Sigmoid colon (tissue), 4 donors: ENCODE measurements at regions not wholly inside any gene's neighbourhood (a gene's known extent, or its start where the extent isn't known, plus 50 kb on each side); places are given as distances from the start of the nearest gene placed in this dataset.

Experiments
- CTCF ChIP-seq, 4 experiments: fragments of 450-650 bp in 3 of 4; fragments of 200-600 bp in 1 of 4; IDR thresholded peaks; one replicate each; pipeline ENCODE4 v1.5.1; 2016 to 2019; ENCODE audit warnings: antibody characterized with exemption in 4 of 4, mild to moderate bottlenecking in 3 of 4, moderate library complexity in 2 of 4
- POLR2A ChIP-seq, 2 donors: fragments of 450-650 bp; IDR thresholded peaks; one replicate each; pipeline ENCODE4 v1.6.1; 2016; ENCODE audit warnings: antibody characterized with exemption in 2 of 2, mild to moderate bottlenecking in 2 of 2, moderate library complexity in 2 of 2
- POLR2AphosphoS5 ChIP-seq, 4 donors: sonication (generic); formaldehyde crosslinking; IDR thresholded peaks; one replicate each; pipeline ENCODE4 v1.6.1; 2017; ENCODE audit warnings: antibody characterized with exemption in 4 of 4

- TF ChIP-seq POLR2A (IDR thresholded peaks at IDR 0.05) (no peak), POLR2AphosphoS5 (IDR thresholded peaks at IDR 0.05) (no peak), CTCF (IDR thresholded peaks at IDR 0.05) (no peak)
These were observed 153.7 kb upstream of the GADL1 start for GRCh38 chr3:31048143-31048542.
